ENCODE measurements at regions not wholly inside any gene's neighbourhood (a gene's known extent, or its start where the extent isn't known, plus 50 kb on each side); places are given as distances from the start of the nearest gene placed in this dataset.

GRCh38 chr2:64380853-64381527, 73.0 kb upstream of the LGALSL start:
- Mint-ChIP-seq H3K36me3 (ENCODE audit: low read depth) (no peaks in the 10 kb centered on the region), H3K4me3 (no peak overlapping the region), H3K27ac (no peak overlapping the region), H3K4me1 (no peaks in the 10 kb centered on the region), H3K27me3 (no peaks in the 10 kb centered on the region), H3K9me3 (ENCODE audit: low read depth) (no peaks in the 10 kb centered on the region)
- ATAC-seq (no peak), DNase-seq (no peak)
- intact Hi-C loops (cut with DNase I, micrococcal nuclease): no loop called here
- POLR2A ChIA-PET: no interaction called here
- CTCF ChIA-PET: interaction anchor here (0.5 to 0.9 kb wide), 5 partner anchors 21 to 1093 kb away, joined by 3 to 5 read pairs (median 3); no protein-coding TSS in a partner anchor

DNA sequence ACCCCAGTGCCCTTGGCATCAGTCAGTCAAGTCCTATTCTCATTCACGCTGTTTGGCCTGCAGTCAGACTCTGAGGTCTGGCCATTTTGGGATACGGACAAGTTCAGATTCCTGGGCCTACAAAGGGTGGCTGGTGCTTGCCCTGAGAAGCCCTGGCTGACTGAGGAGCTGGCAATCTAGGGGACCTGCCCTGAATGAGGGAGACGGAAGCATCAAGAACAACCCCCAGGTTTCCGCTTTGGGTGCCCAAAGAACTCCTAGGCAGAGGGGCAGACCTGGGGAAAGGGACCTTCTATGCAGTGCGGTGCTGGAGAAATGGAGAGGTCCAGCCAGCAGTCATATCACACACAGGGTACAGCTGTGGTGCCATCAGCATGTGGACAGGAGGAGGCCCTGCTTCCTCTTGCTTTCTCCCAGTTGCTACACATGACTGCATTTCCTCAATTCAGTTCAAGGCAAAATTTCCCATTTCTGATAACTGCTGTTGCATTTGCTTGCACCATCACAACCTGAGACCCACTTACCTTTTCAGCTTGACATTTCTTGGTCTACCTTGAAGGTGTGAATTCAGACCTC, 70.9 kb upstream of the LGALSL start:
- CTCF ChIA-PET: interaction anchor here (0.9 to 1.2 kb wide), 2 partner anchors 52 to 465 kb away, joined by 3 read pairs; no protein-coding TSS in a partner anchor
- intact Hi-C loops (cut with DNase I, micrococcal nuclease): no loop called here
- no peaks in the 10 kb centered on the region for H3K36me3 Mint-ChIP-seq (ENCODE audit: low read depth)

DNA sequence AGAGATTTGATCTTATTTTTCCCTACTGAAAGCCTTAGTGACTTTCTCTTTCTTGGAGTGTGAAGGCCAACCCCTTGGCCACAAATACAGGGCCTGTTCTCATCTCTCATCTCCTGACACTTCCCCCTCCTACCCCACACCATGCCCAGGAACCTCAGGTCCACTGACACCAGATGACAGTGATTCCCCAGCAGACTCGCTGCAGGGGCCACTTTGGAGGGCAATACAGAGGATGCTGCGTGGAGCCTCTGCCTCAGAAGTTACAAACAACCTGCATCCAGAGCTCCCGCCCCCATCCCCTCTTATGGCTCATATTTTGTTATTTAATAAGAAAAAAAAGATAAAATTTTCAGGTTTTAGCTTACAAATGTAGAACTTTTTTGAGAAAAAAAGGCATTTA, 70.1 kb upstream of the LGALSL start:
- intact Hi-C loops (cut with DNase I, micrococcal nuclease): no loop called here
- H3K4me3 Mint-ChIP-seq: no peak overlapping the region
- H3K27me3 Mint-ChIP-seq: no peaks in the 10 kb centered on the region
- H3K4me1 Mint-ChIP-seq: no peaks in the 10 kb centered on the region
- no peak for ATAC-seq
- no peaks in the 10 kb centered on the region for H3K9me3 Mint-ChIP-seq (ENCODE audit: low read depth)
- POLR2A ChIA-PET: no interaction called here
- no peak overlapping the region for H3K27ac Mint-ChIP-seq
- DNase-seq: no peak
- H3K36me3 Mint-ChIP-seq (ENCODE audit: low read depth): no peaks in the 10 kb centered on the region
- CTCF ChIA-PET: interaction anchor here (1.2 kb wide), 1 partner anchor 464 kb away, joined by 3 read pairs; no protein-coding TSS in a partner anchor

More for the DNA sequence above, 70.9 kb upstream of the LGALSL start:
- no peaks in the 10 kb centered on the region for H3K9me3 Mint-ChIP-seq (ENCODE audit: low read depth)
- no peaks in the 10 kb centered on the region for H3K27me3 Mint-ChIP-seq
- no peak overlapping the region for H3K27ac Mint-ChIP-seq
- ATAC-seq (no peak), DNase-seq (no peak)
- no peaks in the 10 kb centered on the region for H3K4me1 Mint-ChIP-seq
- POLR2A ChIA-PET: no interaction called here
- no peak overlapping the region for H3K4me3 Mint-ChIP-seq

DNA sequence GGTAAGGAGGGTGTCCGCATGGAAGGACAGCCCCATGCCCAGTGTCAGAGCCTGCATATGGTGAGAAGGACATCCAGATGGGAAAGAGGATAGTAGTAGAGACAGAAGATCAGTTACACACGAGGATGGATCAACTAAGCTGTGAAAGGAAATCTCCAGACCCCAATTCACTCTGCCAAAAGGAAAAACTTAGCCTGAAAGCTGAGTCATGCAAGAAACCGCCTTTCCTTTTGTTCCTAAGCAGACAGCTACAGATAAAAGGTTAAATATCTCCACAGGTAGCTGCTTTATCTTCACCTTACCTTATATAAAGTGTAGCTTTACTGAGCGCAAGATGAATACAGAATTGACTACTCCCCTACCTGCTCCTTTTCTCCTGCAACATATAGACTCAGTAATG, 67.3 kb upstream of the LGALSL start:
- H3K4me1 Mint-ChIP-seq: no peaks in the 10 kb centered on the region
- intact Hi-C loops (cut with DNase I, micrococcal nuclease): no loop called here
- ChIA-PET POLR2A (no interaction called here), CTCF (interaction anchor here (0.6 kb wide), 1 partner anchor 130 kb away, joined by 3 read pairs; no protein-coding TSS in a partner anchor)
- H3K9me3 Mint-ChIP-seq (ENCODE audit: low read depth): peaks cover 6% of the 10 kb centered on the region
- H3K36me3 Mint-ChIP-seq (ENCODE audit: low read depth): no peaks in the 10 kb centered on the region
- no peak overlapping the region for H3K4me3 Mint-ChIP-seq
- no peak overlapping the region for H3K27ac Mint-ChIP-seq
- no peaks in the 10 kb centered on the region for H3K27me3 Mint-ChIP-seq
- ATAC-seq (no peak), DNase-seq (no peak)

GRCh38 chr2:64390586-64390985, 63.4 kb upstream of the LGALSL start:
- no peak overlapping the region for H3K27ac Mint-ChIP-seq
- POLR2A ChIA-PET: no interaction called here
- intact Hi-C loops (cut with DNase I, micrococcal nuclease): no loop called here

DNA sequence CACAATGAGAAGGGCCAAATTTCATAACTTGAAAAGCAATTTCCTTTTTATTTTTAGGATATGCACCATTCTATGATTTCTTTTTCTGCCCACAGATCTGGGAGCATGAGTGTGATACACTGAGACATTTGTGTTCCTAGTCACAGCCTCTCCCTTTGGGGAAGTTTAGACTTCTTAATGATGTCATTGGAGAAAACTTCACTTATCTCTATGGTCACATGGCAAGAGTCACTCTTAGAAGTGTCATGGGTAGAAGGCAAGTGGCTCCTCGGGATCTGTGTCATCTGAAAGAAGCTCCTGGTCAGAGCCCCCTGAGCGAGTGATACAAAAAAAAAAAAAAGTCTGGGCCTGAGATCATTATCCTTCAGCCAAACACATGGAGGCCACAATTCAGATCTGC, 62.5 kb upstream of the LGALSL start:
- ATAC-seq (no peak), DNase-seq (no peak)
- no peaks in the 10 kb centered on the region for H3K36me3 Mint-ChIP-seq (ENCODE audit: low read depth)
- no peak overlapping the region for H3K4me3 Mint-ChIP-seq
- peaks cover 7% of the 10 kb centered on the region for H3K9me3 Mint-ChIP-seq (ENCODE audit: low read depth)
- intact Hi-C loops (cut with DNase I, micrococcal nuclease): no loop called here
- CTCF ChIA-PET: interaction anchor here (0.5 to 1.5 kb wide), 2 partner anchors 342 to 839 kb away, joined by 3 to 4 read pairs; no protein-coding TSS in a partner anchor
- POLR2A ChIA-PET: no interaction called here
- H3K4me1 Mint-ChIP-seq: no peaks in the 10 kb centered on the region
- H3K27me3 Mint-ChIP-seq: no peaks in the 10 kb centered on the region
- no peak overlapping the region for H3K27ac Mint-ChIP-seq

More at GRCh38 chr2:64390586-64390985, 63.4 kb upstream of the LGALSL start:
- Mint-ChIP-seq H3K27me3 (no peaks in the 10 kb centered on the region), H3K9me3 (ENCODE audit: low read depth) (peaks cover 7% of the 10 kb centered on the region), H3K36me3 (ENCODE audit: low read depth) (no peaks in the 10 kb centered on the region), H3K4me1 (no peaks in the 10 kb centered on the region), H3K4me3 (no peak overlapping the region)
- ATAC-seq: no peak
- no peak for DNase-seq
- CTCF ChIA-PET: no interaction called here

DNA sequence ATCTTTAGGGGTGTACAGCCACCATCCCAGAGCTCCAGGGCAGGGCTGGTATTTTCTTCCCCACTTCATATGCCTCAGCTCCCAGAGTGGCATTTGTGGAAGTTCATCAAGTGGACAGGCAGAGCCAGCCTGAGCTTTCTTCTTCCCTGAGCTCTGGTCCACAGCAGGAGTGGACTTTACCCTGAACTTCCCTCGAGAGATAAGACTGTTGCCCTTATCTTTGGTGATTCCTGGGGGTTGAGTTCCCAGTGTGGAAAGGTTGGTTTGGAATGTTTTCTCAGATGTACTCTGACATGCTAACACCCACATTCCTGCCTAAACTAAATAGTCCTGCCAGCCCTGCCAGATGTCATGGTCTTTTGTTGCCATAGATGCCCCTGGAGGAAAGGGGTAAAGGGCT, 62.0 kb upstream of the LGALSL start:
- no peak for DNase-seq
- ChIA-PET POLR2A (no interaction called here), CTCF (interaction anchor here (1.5 kb wide), 1 partner anchor 343 kb away, joined by 4 read pairs; no protein-coding TSS in a partner anchor)
- Mint-ChIP-seq H3K27me3 (no peaks in the 10 kb centered on the region), H3K9me3 (ENCODE audit: low read depth) (peaks cover 7% of the 10 kb centered on the region), H3K4me1 (no peaks in the 10 kb centered on the region), H3K36me3 (ENCODE audit: low read depth) (no peaks in the 10 kb centered on the region), H3K4me3 (no peak overlapping the region), H3K27ac (no peak overlapping the region)
- intact Hi-C loops (cut with DNase I, micrococcal nuclease): no loop called here
- ATAC-seq: no peak

DNA sequence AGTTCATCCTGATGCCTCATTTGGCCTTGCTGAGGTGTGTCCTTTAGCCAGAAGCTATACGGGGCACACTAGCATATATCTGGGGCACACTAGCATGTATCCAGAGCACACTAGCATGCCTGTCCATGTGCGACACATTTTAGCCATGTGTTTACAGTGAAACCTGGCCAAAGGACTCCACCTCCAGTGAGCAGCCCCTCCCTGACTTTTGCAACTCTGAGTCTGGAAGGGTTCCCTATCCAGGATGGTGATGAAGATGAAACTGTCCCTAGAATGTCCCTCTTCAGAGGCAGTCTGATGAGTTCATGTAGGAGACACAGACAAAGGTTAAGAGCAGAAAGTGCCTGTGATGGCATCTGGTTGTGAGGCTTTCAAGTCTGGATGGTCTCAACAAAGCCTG, 61.4 kb upstream of the LGALSL start:
- CTCF ChIA-PET: no interaction called here
- no peaks in the 10 kb centered on the region for H3K27me3 Mint-ChIP-seq
- POLR2A ChIA-PET: no interaction called here

GRCh38 chr2:64393383-64394010, 60.5 kb upstream of the LGALSL start:
- CTCF ChIA-PET: interaction anchor here (0.7 to 1.1 kb wide), 2 partner anchors 29 to 94 kb away, joined by 3 to 4 read pairs; no protein-coding TSS in a partner anchor
- ATAC-seq (no peak), DNase-seq (no peak)
- intact Hi-C loops (cut with DNase I, micrococcal nuclease): no loop called here
- no peaks in the 10 kb centered on the region for H3K36me3 Mint-ChIP-seq (ENCODE audit: low read depth)
- H3K4me1 Mint-ChIP-seq: no peaks in the 10 kb centered on the region
- H3K9me3 Mint-ChIP-seq (ENCODE audit: low read depth): peaks cover 7% of the 10 kb centered on the region
- H3K27me3 Mint-ChIP-seq: no peaks in the 10 kb centered on the region
- no peak overlapping the region for H3K27ac Mint-ChIP-seq
- POLR2A ChIA-PET: no interaction called here
- no peak overlapping the region for H3K4me3 Mint-ChIP-seq

More for the DNA sequence above, 61.4 kb upstream of the LGALSL start:
- ATAC-seq (no peak), DNase-seq (no peak)
- Mint-ChIP-seq H3K36me3 (ENCODE audit: low read depth) (no peaks in the 10 kb centered on the region), H3K9me3 (ENCODE audit: low read depth) (peaks cover 7% of the 10 kb centered on the region), H3K27ac (no peak overlapping the region), H3K4me3 (no peak overlapping the region), H3K4me1 (no peaks in the 10 kb centered on the region)
- intact Hi-C loops (cut with DNase I, micrococcal nuclease): no loop called here

DNA sequence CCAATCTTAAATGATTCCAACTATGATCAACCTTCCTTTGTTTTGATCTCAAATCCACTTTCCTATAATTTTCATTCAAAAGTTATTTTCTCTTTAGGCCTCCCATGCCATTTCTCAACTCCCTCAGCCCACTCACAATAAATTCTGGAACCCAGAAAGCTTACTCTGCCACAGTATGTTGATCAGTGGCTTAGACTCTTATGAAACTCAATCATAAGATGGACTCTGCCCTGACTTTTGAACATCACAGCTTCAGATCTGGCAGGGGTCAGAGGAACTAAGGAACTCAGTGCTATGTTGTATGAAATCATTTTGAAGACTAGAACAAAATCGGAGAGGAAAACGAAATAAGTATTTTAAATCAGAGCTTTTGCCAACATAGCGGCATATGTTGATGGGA, 59.8 kb upstream of the LGALSL start:
- Mint-ChIP-seq H3K9me3 (ENCODE audit: low read depth) (peaks cover 7% of the 10 kb centered on the region), H3K27ac (no peak overlapping the region), H3K36me3 (ENCODE audit: low read depth) (no peaks in the 10 kb centered on the region), H3K4me1 (no peaks in the 10 kb centered on the region), H3K4me3 (no peak overlapping the region), H3K27me3 (no peaks in the 10 kb centered on the region)
- intact Hi-C loops (cut with DNase I, micrococcal nuclease): no loop called here
- no peak for DNase-seq
- CTCF ChIA-PET: interaction anchor here (0.7 to 1.1 kb wide), 5 partner anchors 29 to 344 kb away, joined by 3 to 4 read pairs (median 3); no protein-coding TSS in a partner anchor
- ATAC-seq: no peak
- POLR2A ChIA-PET: no interaction called here

- DNase-seq (no peak), ATAC-seq (no peak)
- H3K4me3 Mint-ChIP-seq: no peak overlapping the region
- peaks cover 6% of the 10 kb centered on the region for H3K9me3 Mint-ChIP-seq (ENCODE audit: low read depth)
- H3K4me1 Mint-ChIP-seq: no peaks in the 10 kb centered on the region
- intact Hi-C loops (cut with DNase I, micrococcal nuclease): no loop called here
- H3K36me3 Mint-ChIP-seq (ENCODE audit: low read depth): no peaks in the 10 kb centered on the region
- no peak overlapping the region for H3K27ac Mint-ChIP-seq
- no peaks in the 10 kb centered on the region for H3K27me3 Mint-ChIP-seq
- POLR2A ChIA-PET: no interaction called here
- CTCF ChIA-PET: no interaction called here
These were observed 58.0 kb upstream of the LGALSL start for GRCh38 chr2:64396001-64396400.

- no peaks in the 10 kb centered on the region for H3K4me1 Mint-ChIP-seq
- ATAC-seq: no peak
- POLR2A ChIA-PET: no interaction called here
- intact Hi-C loops (cut with DNase I, micrococcal nuclease): no loop called here
- H3K9me3 Mint-ChIP-seq (ENCODE audit: low read depth): peaks cover 3% of the 10 kb centered on the region
- no peaks in the 10 kb centered on the region for H3K27me3 Mint-ChIP-seq
- H3K36me3 Mint-ChIP-seq (ENCODE audit: low read depth): no peaks in the 10 kb centered on the region
- H3K27ac Mint-ChIP-seq: no peak overlapping the region
- no peak overlapping the region for H3K4me3 Mint-ChIP-seq
- CTCF ChIA-PET: interaction anchor here (1.4 kb wide), 1 partner anchor 69 kb away, joined by 3 read pairs; no protein-coding TSS in a partner anchor
- DNase-seq: no peak
These were observed 57.4 kb upstream of the LGALSL start for GRCh38 chr2:64396551-64396950.
